ENCODE measurements at regions not wholly inside any gene's neighbourhood (a gene's known extent, or its start where the extent isn't known, plus 50 kb on each side); places are given as distances from the start of the nearest gene placed in this dataset.

- no peak overlapping the region for H3K27ac ChIP-seq (ENCODE audit: low read depth, low read length)
- Mint-ChIP-seq H3K4me3 (no peak overlapping the region), H3K4me1 (peaks cover 0 to 1% (median 0%) of the 10 kb centered on the region in 7 donors), H3K27ac (no peak overlapping the region), H3K27me3 (peaks cover 0 to 10% (median 6%) of the 10 kb centered on the region in 5 donors), H3K9me3 (peaks cover 6 to 31% (median 18%) of the 10 kb centered on the region in 11 donors), H3K36me3 (peaks cover 0 to 4% (median 0%) of the 10 kb centered on the region in 5 donors)
- H3K36me3 ChIP-seq (ENCODE audit: control insufficient read depth in 2 of 3, insufficient read depth in 3 of 3, low read length in 3 of 3): no peaks in the 10 kb centered on the region
- peaks cover 0 to 13% (median 0%) of the 10 kb centered on the region in 3 experiments for H3K9me3 ChIP-seq (ENCODE audit: control insufficient read depth in 2 of 3, low read length in 3 of 3)
- H3K4me1 ChIP-seq (ENCODE audit: control insufficient read depth in 2 of 2, insufficient read depth in 2 of 2, low read length in 2 of 2): no peaks in the 10 kb centered on the region
- POLR2A ChIA-PET: no interaction called here
- CTCF ChIA-PET: no interaction called here
- H3K4me3 ChIP-seq (ENCODE audit: low read length): no peak overlapping the region
- no peaks in the 10 kb centered on the region for H3K27me3 ChIP-seq (ENCODE audit: control insufficient read depth in 2 of 2, insufficient read depth in 2 of 2, low read length in 2 of 2)
- DNase-seq (no peak), ATAC-seq (no peak)
- intact Hi-C loops (cut with micrococcal nuclease): no loop called here
These were observed 130.0 kb downstream of the CYSLTR2 start for GRCh38 chr13:48783695-48784230.

GRCh38 chr13:48784916-48785548 lies 131.3 kb downstream of the CYSLTR2 start:
- no peak for DNase-seq
- POLR2A ChIA-PET: no interaction called here
- H3K4me1 ChIP-seq (ENCODE audit: control insufficient read depth in 2 of 2, insufficient read depth in 2 of 2, low read length in 2 of 2): no peaks in the 10 kb centered on the region
- H3K27ac Mint-ChIP-seq: no peak overlapping the region
- peaks cover 0 to 5% (median 3%) of the 10 kb centered on the region in 5 donors for H3K27me3 Mint-ChIP-seq
- peaks cover 0 to 18% (median 12%) of the 10 kb centered on the region in 11 donors for H3K9me3 Mint-ChIP-seq
- no peaks in the 10 kb centered on the region for H3K27me3 ChIP-seq (ENCODE audit: control insufficient read depth in 2 of 2, insufficient read depth in 2 of 2, low read length in 2 of 2)
- intact Hi-C loops (cut with micrococcal nuclease): no loop called here
- peaks cover 0 to 1% (median 0%) of the 10 kb centered on the region in 7 donors for H3K4me1 Mint-ChIP-seq
- CTCF ChIA-PET: no interaction called here
- no peak overlapping the region for H3K27ac ChIP-seq (ENCODE audit: low read depth, low read length)
- no peak for ATAC-seq
- peaks cover 0 to 4% (median 0%) of the 10 kb centered on the region in 5 donors for H3K36me3 Mint-ChIP-seq
- H3K36me3 ChIP-seq (ENCODE audit: control insufficient read depth in 2 of 3, insufficient read depth in 3 of 3, low read length in 3 of 3): no peaks in the 10 kb centered on the region
- peaks cover 0 to 9% (median 0%) of the 10 kb centered on the region in 3 experiments for H3K9me3 ChIP-seq (ENCODE audit: control insufficient read depth in 2 of 3, low read length in 3 of 3)
- H3K4me3 ChIP-seq (ENCODE audit: low read length): no peak overlapping the region
- no peak overlapping the region for H3K4me3 Mint-ChIP-seq

- POLR2A ChIA-PET: no interaction called here
- no peaks in the 10 kb centered on the region for H3K4me1 ChIP-seq (ENCODE audit: control insufficient read depth in 2 of 2, insufficient read depth in 2 of 2, low read length in 2 of 2)
- Mint-ChIP-seq H3K27me3 (peaks cover 0 to 5% (median 0%) of the 10 kb centered on the region in 5 donors), H3K36me3 (no peaks in the 10 kb centered on the region), H3K4me1 (peaks cover 0 to 1% (median 0%) of the 10 kb centered on the region in 7 donors), H3K9me3 (peaks cover 0 to 1% (median 0%) of the 10 kb centered on the region in 11 donors), H3K27ac (no peak overlapping the region), H3K4me3 (no peak overlapping the region)
- intact Hi-C loops (cut with micrococcal nuclease): no loop called here
- no peaks in the 10 kb centered on the region for H3K9me3 ChIP-seq (ENCODE audit: control insufficient read depth in 2 of 3, low read length in 3 of 3)
- no peak overlapping the region for H3K4me3 ChIP-seq (ENCODE audit: low read length)
- H3K27me3 ChIP-seq (ENCODE audit: control insufficient read depth in 2 of 2, insufficient read depth in 2 of 2, low read length in 2 of 2): no peaks in the 10 kb centered on the region
- no peak for ATAC-seq
- DNase-seq: no peak
- CTCF ChIA-PET: no interaction called here
- no peaks in the 10 kb centered on the region for H3K36me3 ChIP-seq (ENCODE audit: control insufficient read depth in 2 of 3, insufficient read depth in 3 of 3, low read length in 3 of 3)
- no peak overlapping the region for H3K27ac ChIP-seq (ENCODE audit: low read depth, low read length)
These were observed 136.5 kb downstream of the CYSLTR2 start for GRCh38 chr13:48790199-48790598.

GRCh38 chr13:48790966-48791365 lies 137.2 kb downstream of the CYSLTR2 start:
- H3K9me3 Mint-ChIP-seq: no peaks in the 10 kb centered on the region
- no peak for DNase-seq
- CTCF ChIA-PET: no interaction called here

GRCh38 chr13:48797127-48797526 lies 143.4 kb downstream of the CYSLTR2 start:
- Histone ChIP-seq H3K9me3 (ENCODE audit: control insufficient read depth in 2 of 3, low read length in 3 of 3) (no peaks in the 10 kb centered on the region), H3K4me3 (ENCODE audit: low read length) (no peak overlapping the region), H3K36me3 (ENCODE audit: control insufficient read depth in 2 of 3, insufficient read depth in 3 of 3, low read length in 3 of 3) (no peaks in the 10 kb centered on the region), H3K4me1 (ENCODE audit: control insufficient read depth in 2 of 2, insufficient read depth in 2 of 2, low read length in 2 of 2) (no peaks in the 10 kb centered on the region), H3K27ac (ENCODE audit: low read depth, low read length) (no peak overlapping the region), H3K27me3 (ENCODE audit: control insufficient read depth in 2 of 2, insufficient read depth in 2 of 2, low read length in 2 of 2) (no peaks in the 10 kb centered on the region)
- Mint-ChIP-seq H3K4me1 (no peaks in the 10 kb centered on the region), H3K27ac (no peak overlapping the region), H3K9me3 (peaks cover 0 to 2% (median 0%) of the 10 kb centered on the region in 11 donors), H3K27me3 (peaks cover 0 to 4% (median 0%) of the 10 kb centered on the region in 5 donors), H3K36me3 (no peaks in the 10 kb centered on the region), H3K4me3 (no peak overlapping the region)
- intact Hi-C loops (cut with micrococcal nuclease): no loop called here
- ATAC-seq (no peak), DNase-seq (no peak)
- POLR2A ChIA-PET: no interaction called here
- CTCF ChIA-PET: interaction anchor here (1.0 kb wide), 1 partner anchor 25 kb away, joined by 3 read pairs; no protein-coding TSS in a partner anchor

More at GRCh38 chr13:48790966-48791365, 137.2 kb downstream of the CYSLTR2 start:
- H3K27me3 ChIP-seq (ENCODE audit: control insufficient read depth in 2 of 2, insufficient read depth in 2 of 2, low read length in 2 of 2): no peaks in the 10 kb centered on the region
- H3K4me3 ChIP-seq (ENCODE audit: low read length): no peak overlapping the region
- H3K9me3 ChIP-seq (ENCODE audit: control insufficient read depth in 2 of 3, low read length in 3 of 3): no peaks in the 10 kb centered on the region
- peaks cover 0 to 1% (median 0%) of the 10 kb centered on the region in 7 donors for H3K4me1 Mint-ChIP-seq
- no peak overlapping the region for H3K27ac ChIP-seq (ENCODE audit: low read depth, low read length)
- intact Hi-C loops (cut with micrococcal nuclease): no loop called here
- peaks cover 0 to 5% (median 0%) of the 10 kb centered on the region in 5 donors for H3K27me3 Mint-ChIP-seq
- no peaks in the 10 kb centered on the region for H3K36me3 Mint-ChIP-seq
- no peaks in the 10 kb centered on the region for H3K36me3 ChIP-seq (ENCODE audit: control insufficient read depth in 2 of 3, insufficient read depth in 3 of 3, low read length in 3 of 3)
- no peak overlapping the region for H3K4me3 Mint-ChIP-seq
- no peak overlapping the region for H3K27ac Mint-ChIP-seq
- ATAC-seq: no peak
- POLR2A ChIA-PET: no interaction called here
- no peaks in the 10 kb centered on the region for H3K4me1 ChIP-seq (ENCODE audit: control insufficient read depth in 2 of 2, insufficient read depth in 2 of 2, low read length in 2 of 2)

- H3K27ac ChIP-seq (ENCODE audit: low read depth, low read length): no peak overlapping the region
- Mint-ChIP-seq H3K27me3 (peaks cover 0 to 4% (median 0%) of the 10 kb centered on the region in 5 donors), H3K9me3 (peaks cover 0 to 2% (median 0%) of the 10 kb centered on the region in 11 donors), H3K4me1 (no peaks in the 10 kb centered on the region), H3K27ac (no peak overlapping the region), H3K4me3 (no peak overlapping the region), H3K36me3 (no peaks in the 10 kb centered on the region)
- ChIA-PET CTCF (interaction anchor here (1.0 kb wide), 1 partner anchor 26 kb away, joined by 3 read pairs; no protein-coding TSS in a partner anchor), POLR2A (no interaction called here)
- H3K27me3 ChIP-seq (ENCODE audit: control insufficient read depth in 2 of 2, insufficient read depth in 2 of 2, low read length in 2 of 2): no peaks in the 10 kb centered on the region
- intact Hi-C loops (cut with micrococcal nuclease): no loop called here
- no peaks in the 10 kb centered on the region for H3K9me3 ChIP-seq (ENCODE audit: control insufficient read depth in 2 of 3, low read length in 3 of 3)
- no peak overlapping the region for H3K4me3 ChIP-seq (ENCODE audit: low read length)
- H3K4me1 ChIP-seq (ENCODE audit: control insufficient read depth in 2 of 2, insufficient read depth in 2 of 2, low read length in 2 of 2): no peaks in the 10 kb centered on the region
- DNase-seq (no peak), ATAC-seq (no peak)
- no peaks in the 10 kb centered on the region for H3K36me3 ChIP-seq (ENCODE audit: control insufficient read depth in 2 of 3, insufficient read depth in 3 of 3, low read length in 3 of 3)
These were observed 144.0 kb downstream of the CYSLTR2 start for GRCh38 chr13:48797761-48798160.

- no peaks in the 10 kb centered on the region for H3K36me3 ChIP-seq (ENCODE audit: control insufficient read depth in 2 of 3, insufficient read depth in 3 of 3, low read length in 3 of 3)
- peaks cover 0 to 2% (median 0%) of the 10 kb centered on the region in 11 donors for H3K9me3 Mint-ChIP-seq
- ChIA-PET POLR2A (no interaction called here), CTCF (no interaction called here)
- H3K27me3 Mint-ChIP-seq: peaks cover 0 to 4% (median 0%) of the 10 kb centered on the region in 5 donors
- intact Hi-C loops (cut with micrococcal nuclease): no loop called here
- H3K27me3 ChIP-seq (ENCODE audit: control insufficient read depth in 2 of 2, insufficient read depth in 2 of 2, low read length in 2 of 2): no peaks in the 10 kb centered on the region
- H3K4me1 ChIP-seq (ENCODE audit: control insufficient read depth in 2 of 2, insufficient read depth in 2 of 2, low read length in 2 of 2): no peaks in the 10 kb centered on the region
- no peaks in the 10 kb centered on the region for H3K4me1 Mint-ChIP-seq
- no peak for DNase-seq
- H3K36me3 Mint-ChIP-seq: no peaks in the 10 kb centered on the region
- no peak overlapping the region for H3K4me3 ChIP-seq (ENCODE audit: low read length)
- no peak overlapping the region for H3K27ac ChIP-seq (ENCODE audit: low read depth, low read length)
- no peak overlapping the region for H3K27ac Mint-ChIP-seq
- H3K9me3 ChIP-seq (ENCODE audit: control insufficient read depth in 2 of 3, low read length in 3 of 3): no peaks in the 10 kb centered on the region
- no peak for ATAC-seq
- H3K4me3 Mint-ChIP-seq: no peak overlapping the region
These were observed 144.5 kb downstream of the CYSLTR2 start for GRCh38 chr13:48798180-48798579.

Measured in naive thymus-derived CD4-positive, alpha-beta T cell (primary cell).